Natural killer cell (primary cell): ENCODE measurements at regions not wholly inside any gene's neighbourhood (a gene's known extent, or its start where the extent isn't known, plus 50 kb on each side); places are given as distances from the start of the nearest gene placed in this dataset.
"Not testable (repeated sequence)": the region's sequence is repeated elsewhere in the genome, so short reads cannot be mapped to it uniquely, and the experiment has no call there.

ENCODE experiments used
- ATAC-seq, 3 donors: fragments of 150-1000 bp in 2 of 3; fragments of 200-7000 bp in 1 of 3; cut with Tn5 transposase; 1 replicate in 1 of 3; 2 replicates in 2 of 3; pipeline ENCODE4 v1.10.0; 2021; ENCODE audit warnings: mild to moderate bottlenecking in 2 of 3, moderate library complexity in 2 of 3
- DNase-seq, 2 donors: peaks; one replicate each; pipeline versions ENCODE4 v3.0.0 to v3.0.0-alpha.2; 2013 to 2021; ENCODE audit warnings: mixed read lengths in 1 of 2
- H3K27ac ChIP-seq: one replicate; pipeline ENCODE4 v1.5.1; 2013; ENCODE audit warnings: mild to moderate bottlenecking, low read length
- H3K27me3 ChIP-seq: one replicate; pipeline ENCODE4 v1.6.1; 2013; ENCODE audit warnings: low read length; ENCODE audit not compliant: control insufficient read depth, insufficient read depth
- H3K36me3 ChIP-seq: one replicate; pipeline ENCODE4 v1.6.1; 2013; ENCODE audit warnings: low read length; ENCODE audit not compliant: control insufficient read depth, insufficient read depth
- H3K4me1 ChIP-seq: one replicate; pipeline ENCODE4 v1.6.1; 2013; ENCODE audit warnings: low read length; ENCODE audit not compliant: control insufficient read depth, insufficient read depth
- H3K4me3 ChIP-seq: one replicate; pipeline ENCODE4 v1.5.1; 2013; ENCODE audit warnings: low read length
- H3K9me3 ChIP-seq: one replicate; pipeline ENCODE4 v1.6.1; 2013; ENCODE audit warnings: low read length; ENCODE audit not compliant: control insufficient read depth, insufficient read depth
- H3K27ac Mint-ChIP-seq, 2 donors: one replicate each; pipeline ENCODE4 v1.8.0; 2022; ENCODE audit warnings: mild to moderate bottlenecking in 2 of 2, mixed read lengths in 2 of 2, moderate library complexity in 1 of 2
- H3K27me3 Mint-ChIP-seq, 2 donors: one replicate each; pipeline ENCODE4 v1.8.0; 2022; ENCODE audit warnings: low read depth in 2 of 2, mixed read lengths in 2 of 2
- H3K36me3 Mint-ChIP-seq: one replicate; pipeline ENCODE4 v1.8.0; 2022; ENCODE audit warnings: mixed read lengths
- H3K4me1 Mint-ChIP-seq, 2 donors: one replicate each; pipeline ENCODE4 v1.8.0; 2022; ENCODE audit warnings: mixed read lengths in 2 of 2
- H3K4me3 Mint-ChIP-seq: one replicate; pipeline ENCODE4 v1.8.0; 2022; ENCODE audit warnings: mild to moderate bottlenecking, moderate library complexity, mixed read lengths
- H3K9me3 Mint-ChIP-seq, 2 donors: one replicate each; pipeline ENCODE4 v1.8.0; 2022; ENCODE audit warnings: mixed read lengths in 2 of 2
- WGBS: methylation state at CpG from one replicate; pipeline ENCODE4 v1.1.7; 2013; ENCODE audit warnings: missing lambda C conversion rate; ENCODE audit not compliant: insufficient coverage; 5-methylcytosine and 5-hydroxymethylcytosine counted together
- intact Hi-C: fragments of 100-400 bp; cut with micrococcal nuclease; formaldehyde crosslinking; loops from one replicate; pipeline ENCODE4 v1.14.2; 2022

- H3K4me1 Mint-ChIP-seq, H3K4me1 ChIP-seq, ATAC-seq, DNase-seq, intact Hi-C loops, H3K4me3 ChIP-seq, H3K9me3 Mint-ChIP-seq, H3K36me3 Mint-ChIP-seq, H3K27ac Mint-ChIP-seq, H3K27ac ChIP-seq, H3K36me3 ChIP-seq, H3K9me3 ChIP-seq, H3K4me3 Mint-ChIP-seq, H3K27me3 Mint-ChIP-seq, H3K27me3 ChIP-seq: not testable (repeated sequence)
- no CpG with 5 or more reads among the region's 3 CpGs for WGBS
Measured at GRCh38 chr1:146599906-146600305, 338.2 kb upstream of the NBPF12 start.

GRCh38 chr1:146581229-146581628, 352.4 kb upstream of the NOTCH2NLA start:
- H3K27me3 Mint-ChIP-seq, H3K27ac ChIP-seq, intact Hi-C loops: not testable (repeated sequence)

GRCh38 chr1:146567541-146567940, 338.7 kb upstream of the NOTCH2NLA start:
- ATAC-seq, H3K27ac Mint-ChIP-seq: not testable (repeated sequence)

More at GRCh38 chr1:146581229-146581628, 352.4 kb upstream of the NOTCH2NLA start:
- not testable (repeated sequence) for DNase-seq, ATAC-seq, H3K27ac Mint-ChIP-seq, H3K4me1 Mint-ChIP-seq, H3K36me3 Mint-ChIP-seq, H3K36me3 ChIP-seq, H3K4me3 Mint-ChIP-seq, H3K9me3 Mint-ChIP-seq, H3K9me3 ChIP-seq, H3K27me3 ChIP-seq, H3K4me3 ChIP-seq, H3K4me1 ChIP-seq
- no CpG with 5 or more reads among the region's 1 CpG for WGBS

GRCh38 chr1:146558032-146558431, 329.2 kb upstream of the NOTCH2NLA start:
- H3K27ac Mint-ChIP-seq, H3K4me1 ChIP-seq, H3K27me3 ChIP-seq, H3K27ac ChIP-seq, ATAC-seq, H3K36me3 ChIP-seq, H3K9me3 Mint-ChIP-seq, H3K4me3 ChIP-seq, intact Hi-C loops, H3K36me3 Mint-ChIP-seq, H3K4me3 Mint-ChIP-seq, H3K27me3 Mint-ChIP-seq, H3K9me3 ChIP-seq, DNase-seq, H3K4me1 Mint-ChIP-seq: not testable (repeated sequence)
- no CpG with 5 or more reads among the region's 3 CpGs for WGBS

More at GRCh38 chr1:146567541-146567940, 338.7 kb upstream of the NOTCH2NLA start:
- H3K27me3 ChIP-seq, H3K4me1 Mint-ChIP-seq, H3K27ac ChIP-seq, H3K4me3 ChIP-seq, H3K36me3 Mint-ChIP-seq, H3K4me1 ChIP-seq, H3K4me3 Mint-ChIP-seq, DNase-seq, H3K9me3 ChIP-seq, H3K27me3 Mint-ChIP-seq, H3K36me3 ChIP-seq, intact Hi-C loops, H3K9me3 Mint-ChIP-seq: not testable (repeated sequence)
- no CpG with 5 or more reads among the region's 2 CpGs for WGBS

GRCh38 chr1:146556405-146556804, 327.6 kb upstream of the NOTCH2NLA start:
- H3K4me3 Mint-ChIP-seq, H3K4me1 ChIP-seq, H3K27me3 Mint-ChIP-seq, H3K27me3 ChIP-seq, ATAC-seq, H3K4me3 ChIP-seq, H3K27ac Mint-ChIP-seq, DNase-seq, H3K36me3 Mint-ChIP-seq, intact Hi-C loops, H3K9me3 ChIP-seq, H3K4me1 Mint-ChIP-seq, H3K27ac ChIP-seq, H3K9me3 Mint-ChIP-seq, H3K36me3 ChIP-seq: not testable (repeated sequence)
- no CpG with 5 or more reads among the region's 7 CpGs for WGBS

GRCh38 chr1:146552414-146552813, 323.6 kb upstream of the NOTCH2NLA start:
- H3K36me3 Mint-ChIP-seq, H3K4me1 ChIP-seq, DNase-seq, H3K27me3 ChIP-seq, H3K27ac Mint-ChIP-seq, H3K9me3 ChIP-seq, H3K4me3 ChIP-seq, H3K4me1 Mint-ChIP-seq, H3K27ac ChIP-seq, H3K36me3 ChIP-seq, H3K4me3 Mint-ChIP-seq, H3K27me3 Mint-ChIP-seq, ATAC-seq, H3K9me3 Mint-ChIP-seq, intact Hi-C loops: not testable (repeated sequence)
- no CpG with 5 or more reads among the region's 3 CpGs for WGBS

GRCh38 chr1:146548684-146549083, 319.9 kb upstream of the NOTCH2NLA start:
- H3K27ac ChIP-seq, H3K4me1 Mint-ChIP-seq, H3K9me3 ChIP-seq, H3K27me3 ChIP-seq, H3K4me3 Mint-ChIP-seq, intact Hi-C loops, H3K27me3 Mint-ChIP-seq, H3K4me3 ChIP-seq, H3K36me3 Mint-ChIP-seq, H3K27ac Mint-ChIP-seq, ATAC-seq, DNase-seq, H3K36me3 ChIP-seq, H3K4me1 ChIP-seq, H3K9me3 Mint-ChIP-seq: not testable (repeated sequence)
- 97% methylated on average over 5 of the region's 9 CpGs for WGBS

GRCh38 chr1:146546189-146546588, 317.4 kb upstream of the NOTCH2NLA start:
- H3K36me3 ChIP-seq, H3K9me3 ChIP-seq, H3K27ac ChIP-seq, H3K4me1 ChIP-seq, H3K27ac Mint-ChIP-seq, H3K4me1 Mint-ChIP-seq, H3K9me3 Mint-ChIP-seq, intact Hi-C loops, H3K27me3 Mint-ChIP-seq, H3K4me3 ChIP-seq, H3K27me3 ChIP-seq, ATAC-seq, H3K4me3 Mint-ChIP-seq, DNase-seq, H3K36me3 Mint-ChIP-seq: not testable (repeated sequence)
- WGBS: no CpG with 5 or more reads among the region's 1 CpG
